8988T (cell line): ENCODE measurements at regions not wholly inside any gene's neighbourhood (a gene's known extent, or its start where the extent isn't known, plus 50 kb on each side); places are given as distances from the start of the nearest gene placed in this dataset.

Experiments
- DNase-seq: peaks from one replicate; pipeline ENCODE4 v3.0.0; 2011

- DNase-seq, result no peak
Observed at GRCh38 chr4:180207921-180208320, 2035.3 kb upstream of the TENM3 start.

GRCh38 chr4:180217070-180217469 lies 2026.1 kb upstream of the TENM3 start:
- no peak for DNase-seq

DNA sequence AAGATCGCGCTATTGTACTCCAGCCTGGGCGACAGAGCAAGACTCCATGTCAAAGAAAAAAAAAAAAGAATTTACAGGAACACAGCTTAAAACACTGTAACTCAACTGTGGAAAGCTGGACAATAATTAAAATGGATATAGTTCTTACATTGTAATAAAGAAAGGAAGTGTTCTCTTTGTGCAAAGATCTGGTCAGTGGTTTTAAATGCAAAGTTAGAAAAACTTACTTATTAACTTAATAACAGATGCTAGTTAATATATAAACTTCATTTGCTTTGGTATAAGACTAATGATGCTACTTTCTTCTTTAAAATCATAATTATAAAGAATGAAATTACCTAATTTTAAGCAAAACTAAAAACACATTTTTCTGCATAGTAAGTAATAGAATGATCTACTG lies 2024.1 kb upstream of the TENM3 start:
- no peak for DNase-seq

DNA sequence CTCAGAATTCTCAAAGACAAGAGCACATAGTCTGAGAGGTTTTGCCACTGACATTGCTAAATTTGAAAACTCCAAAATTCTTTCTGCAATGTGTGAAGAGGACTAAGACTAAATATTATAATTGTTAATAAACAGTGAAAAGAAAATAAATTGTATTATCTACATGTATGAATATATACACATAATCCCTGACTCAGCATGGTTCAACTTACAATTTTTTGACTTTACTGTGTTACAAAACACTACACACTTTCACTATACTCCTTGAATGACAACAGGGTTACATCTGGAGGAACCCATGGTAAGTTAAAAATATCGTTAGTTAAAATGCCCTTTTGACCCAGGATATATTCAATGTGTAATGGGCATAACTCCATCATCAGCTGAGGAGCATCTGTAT lies 2017.2 kb upstream of the TENM3 start:
- DNase-seq, result no peak

GRCh38 chr4:180234730-180235129 lies 2008.5 kb upstream of the TENM3 start:
- no peak for DNase-seq

- DNase-seq, result no peak
Observed at GRCh38 chr4:180240670-180241069, 2002.5 kb upstream of the TENM3 start.

- no peak for DNase-seq
Observed at GRCh38 chr4:180253419-180253818, 1989.8 kb upstream of the TENM3 start.

DNA sequence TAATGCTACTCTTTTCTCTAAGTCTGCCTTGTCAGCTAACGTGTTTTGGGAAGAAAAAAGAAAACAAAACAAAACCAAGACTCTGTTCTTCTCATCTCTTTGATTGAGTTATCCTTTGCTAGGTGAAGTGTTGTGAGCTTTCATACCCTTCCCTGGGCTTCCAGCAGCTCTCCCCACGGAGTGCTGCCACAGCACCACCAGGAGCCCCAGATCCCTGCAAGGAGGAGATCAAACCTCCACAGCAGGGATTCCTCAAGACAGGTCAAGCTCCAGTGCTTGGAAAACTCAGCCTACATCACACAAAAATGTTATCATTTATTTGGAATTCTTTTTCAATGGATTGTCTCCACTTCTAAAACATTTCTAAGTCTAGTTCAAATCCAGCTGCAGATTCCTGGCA lies 1981.9 kb upstream of the TENM3 start:
- DNase-seq, result no peak

GRCh38 chr4:180280076-180280475 lies 1963.1 kb upstream of the TENM3 start:
- no peak for DNase-seq

DNA sequence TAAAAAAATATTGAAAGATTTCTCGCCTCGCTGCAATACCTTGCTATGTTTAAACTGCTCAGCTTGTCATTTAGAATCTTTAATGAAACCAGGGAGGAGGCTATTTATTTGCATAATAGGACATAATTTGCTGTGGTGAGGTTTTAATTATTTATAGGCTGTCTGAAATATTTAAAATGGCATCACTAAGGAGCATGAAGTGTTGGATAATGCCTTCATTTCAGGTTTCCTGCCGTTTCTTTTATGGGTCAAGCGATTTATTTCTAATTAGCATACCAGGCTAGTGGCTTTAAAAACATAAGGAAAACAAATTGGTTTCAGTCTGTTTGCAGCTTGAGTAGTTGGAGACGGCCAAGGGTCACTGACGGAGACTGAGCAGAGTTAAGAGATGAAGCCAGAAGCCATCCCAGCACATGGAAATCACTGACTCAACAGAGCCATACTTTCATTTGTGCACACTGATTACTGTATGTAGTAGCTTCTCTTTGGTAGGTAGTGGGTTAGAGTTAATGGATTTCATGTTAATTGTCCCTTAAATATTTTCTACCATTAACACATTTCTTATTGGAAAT lies 1962.4 kb upstream of the TENM3 start:
- no peak for DNase-seq

GRCh38 chr4:180281724-180282123 lies 1961.5 kb upstream of the TENM3 start:
- no peak for DNase-seq

GRCh38 chr4:180284267-180284666 lies 1958.9 kb upstream of the TENM3 start:
- no peak for DNase-seq

- no peak for DNase-seq
Observed at GRCh38 chr4:180285796-180286195, 1957.4 kb upstream of the TENM3 start.

GRCh38 chr4:180292339-180292738 lies 1950.9 kb upstream of the TENM3 start:
- no peak for DNase-seq

DNA sequence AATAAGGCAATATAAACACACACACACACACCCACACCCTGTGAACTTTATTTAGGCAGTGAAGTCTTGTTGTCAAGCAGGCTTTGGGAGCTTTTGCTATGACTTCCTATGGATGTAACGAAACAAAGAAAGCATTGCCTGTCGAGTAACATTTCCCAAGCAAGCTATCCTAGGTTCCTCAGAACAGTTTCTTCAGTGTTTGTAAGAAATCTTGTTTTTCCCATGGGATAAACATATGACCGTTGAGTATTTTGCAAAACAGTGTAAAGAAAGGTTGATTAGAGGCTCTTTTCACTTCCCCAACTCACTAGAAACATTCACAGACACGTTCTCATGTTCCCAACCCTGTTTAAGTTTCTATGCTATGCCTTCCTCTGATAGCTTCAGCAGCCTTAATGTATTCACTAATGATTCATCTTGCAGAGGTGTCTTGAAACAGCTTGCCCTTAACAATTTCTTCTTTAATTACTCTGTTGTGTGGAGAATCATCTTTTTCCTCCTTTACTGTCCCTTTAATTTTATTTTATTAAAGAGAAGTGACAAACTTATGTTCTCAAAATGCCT lies 1947.1 kb upstream of the TENM3 start:
- DNase-seq, result no peak

- no peak for DNase-seq
Observed at GRCh38 chr4:180304321-180304720, 1938.9 kb upstream of the TENM3 start.

DNA sequence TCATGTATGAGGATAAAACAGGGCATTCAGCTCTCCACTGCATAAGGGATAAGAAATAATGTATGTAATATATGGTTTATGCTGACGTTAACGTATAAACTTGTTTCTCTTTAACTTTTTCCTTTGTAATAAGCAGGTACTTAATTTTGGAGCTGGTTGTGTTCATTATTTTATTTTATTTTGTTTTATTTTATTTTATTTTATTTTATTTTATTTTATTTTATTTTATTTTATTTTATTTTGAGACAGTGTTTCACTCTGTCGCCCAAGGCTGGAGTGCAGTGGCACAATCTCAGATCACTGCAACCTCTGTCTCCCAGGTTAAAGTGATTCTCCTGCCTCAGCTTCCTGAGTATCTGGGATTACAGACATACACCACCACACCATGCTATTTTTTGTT lies 1932.6 kb upstream of the TENM3 start:
- no peak for DNase-seq

GRCh38 chr4:180314972-180315371 lies 1928.2 kb upstream of the TENM3 start:
- no peak for DNase-seq

- no peak for DNase-seq
Observed at GRCh38 chr4:180330521-180330920, 1912.7 kb upstream of the TENM3 start.

DNA sequence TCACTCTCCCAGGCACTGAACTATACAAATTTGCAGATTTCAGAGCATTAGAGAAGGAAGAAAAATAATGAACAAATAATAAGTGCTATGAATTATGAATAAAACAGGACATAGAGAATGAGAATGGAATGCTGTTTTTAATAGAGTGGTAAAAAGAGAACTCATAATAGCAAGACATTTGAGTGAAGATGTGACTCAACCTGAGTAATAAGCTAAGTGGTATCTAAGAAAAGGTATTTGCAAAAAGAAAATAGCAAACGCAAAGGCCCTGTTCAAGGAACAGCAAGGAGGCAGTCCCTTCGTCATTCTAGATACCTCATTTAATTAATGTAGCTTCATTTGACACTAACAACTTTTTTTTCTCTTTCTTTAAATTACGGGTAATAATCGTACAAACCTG lies 1910.0 kb upstream of the TENM3 start:
- DNase-seq, result no peak

- DNase-seq, result no peak
Observed at GRCh38 chr4:180335566-180335965, 1907.6 kb upstream of the TENM3 start.

- no peak for DNase-seq
Observed at GRCh38 chr4:180336494-180337090, 1906.6 kb upstream of the TENM3 start.

DNA sequence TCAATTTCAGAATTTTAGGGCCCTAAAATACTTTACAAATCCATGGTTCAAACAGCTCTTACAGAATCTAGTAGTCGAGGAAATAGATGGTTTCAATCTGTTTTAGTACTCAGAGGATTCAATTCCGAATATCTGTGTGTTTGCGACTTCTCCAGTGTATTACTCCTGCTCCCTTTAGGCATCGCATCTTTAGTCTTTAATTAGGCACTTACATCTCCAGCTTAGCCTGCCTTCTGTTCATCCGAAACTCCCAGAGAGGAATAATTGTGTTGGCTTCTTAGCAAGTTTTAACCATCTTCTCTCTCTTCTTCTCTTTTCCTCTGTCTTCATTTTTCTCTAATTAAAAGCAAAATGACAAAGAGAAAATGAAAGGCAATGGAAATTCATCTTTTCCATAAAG lies 1901.3 kb upstream of the TENM3 start:
- no peak for DNase-seq

DNA sequence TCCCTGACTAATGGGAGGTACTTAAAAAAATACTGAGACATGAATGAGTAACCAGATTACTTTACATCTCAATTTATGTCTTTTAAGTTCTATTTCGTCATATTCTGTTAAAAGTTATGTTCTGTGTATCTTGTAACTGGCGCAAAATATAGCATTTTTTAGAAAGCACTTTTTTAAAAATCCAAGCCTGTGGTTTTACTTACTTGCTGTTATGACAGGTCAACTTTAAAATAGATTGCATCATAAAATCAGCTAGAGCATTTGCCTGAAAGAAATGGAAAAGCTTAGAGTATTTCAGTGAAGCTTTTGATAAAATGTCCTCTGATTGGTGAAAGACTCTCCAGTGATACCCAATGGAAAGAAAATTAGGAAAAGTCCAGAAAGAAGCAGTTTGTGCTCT lies 1892.3 kb upstream of the TENM3 start:
- no peak for DNase-seq

- DNase-seq, result no peak
Observed at GRCh38 chr4:180356766-180357165, 1886.4 kb upstream of the TENM3 start.
